ENCODE measurements at regions not wholly inside any gene's neighbourhood (a gene's known extent, or its start where the extent isn't known, plus 50 kb on each side); places are given as distances from the start of the nearest gene placed in this dataset.

- Mint-ChIP-seq H3K27ac (no peak overlapping the region), H3K27me3 (ENCODE audit: insufficient read depth) (peaks cover 2% of the 10 kb centered on the region), H3K4me3 (no peak overlapping the region), H3K9me3 (no peaks in the 10 kb centered on the region), H3K4me1 (no peaks in the 10 kb centered on the region), H3K36me3 (ENCODE audit: low read depth) (no peaks in the 10 kb centered on the region)
- H3K9me3 ChIP-seq (ENCODE audit: control insufficient read depth, low read length), result no peaks in the 10 kb centered on the region
- H3K36me3 ChIP-seq (ENCODE audit: control insufficient read depth, insufficient read depth, low read length), result no peaks in the 10 kb centered on the region
- H3K4me3 ChIP-seq (ENCODE audit: low read length), result no peak overlapping the region
- no peaks in the 10 kb centered on the region for H3K27me3 ChIP-seq (ENCODE audit: control insufficient read depth, insufficient read depth, low read length, poor library complexity, severe bottlenecking)
- H3K4me1 ChIP-seq (ENCODE audit: control insufficient read depth, insufficient read depth, low read length), result no peaks in the 10 kb centered on the region
- TF ChIP-seq CTCF (conservative IDR thresholded peaks at IDR 0.05), result no peak
- H3K27ac ChIP-seq (ENCODE audit: low read depth, low read length), result no peak overlapping the region
- WGBS, 2 experiments (ENCODE audit: insufficient coverage in 1 of 2, insufficient read length in 1 of 2), result 76 to 95% methylated on average over 2 to 8 of the region's 8 CpGs
- no peak overlapping the region for H3K9ac ChIP-seq (ENCODE audit: extremely low read depth, low read length, poor library complexity, severe bottlenecking)
- DNase-seq, result no peak
These were observed 610.4 kb upstream of the SLITRK6 start for GRCh38 chr13:86409466-86410241.

GRCh38 chr13:86425170-86425815 is 626.1 kb upstream of the SLITRK6 start:
- H3K4me3 ChIP-seq (ENCODE audit: low read length), result no peak overlapping the region

DNA sequence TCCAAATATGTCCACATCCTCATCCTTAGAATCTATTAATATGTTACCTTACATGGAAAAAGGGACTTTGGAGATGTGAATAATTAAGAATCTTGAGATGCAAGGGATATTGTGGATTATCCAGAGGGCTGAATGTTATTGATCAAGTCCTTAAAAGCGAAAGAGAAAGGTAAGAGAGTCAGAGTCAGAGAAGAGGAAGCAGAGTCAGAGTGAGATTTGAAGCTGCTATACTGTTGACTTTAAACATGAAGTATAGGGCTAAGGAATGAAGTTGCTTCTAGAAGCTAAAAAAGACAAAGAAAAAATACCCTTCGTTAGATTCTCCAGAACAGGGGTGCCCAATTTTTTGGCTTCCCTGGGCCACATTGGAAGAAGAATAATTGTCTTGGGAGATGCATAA is 627.2 kb upstream of the SLITRK6 start:
- no peak overlapping the region for H3K9ac ChIP-seq (ENCODE audit: extremely low read depth, low read length, poor library complexity, severe bottlenecking)
- no peak overlapping the region for H3K4me3 Mint-ChIP-seq
- 95 to 100% methylated on average over 1 to 2 of the region's 2 CpGs for WGBS, 2 experiments (ENCODE audit: insufficient coverage in 1 of 2, insufficient read length in 1 of 2)

More at GRCh38 chr13:86425170-86425815, 626.1 kb upstream of the SLITRK6 start:
- no peaks in the 10 kb centered on the region for H3K4me1 ChIP-seq (ENCODE audit: control insufficient read depth, insufficient read depth, low read length)
- no peak for DNase-seq
- no peak overlapping the region for H3K27ac Mint-ChIP-seq
- no peak overlapping the region for H3K9ac ChIP-seq (ENCODE audit: extremely low read depth, low read length, poor library complexity, severe bottlenecking)
- no peak overlapping the region for H3K27ac ChIP-seq (ENCODE audit: low read depth, low read length)
- peaks cover 4% of the 10 kb centered on the region for H3K9me3 Mint-ChIP-seq
- 69 to 82% methylated on average over 2 to 3 of the region's 3 CpGs for WGBS, 2 experiments (ENCODE audit: insufficient coverage in 1 of 2, insufficient read length in 1 of 2)
- no peaks in the 10 kb centered on the region for H3K4me1 Mint-ChIP-seq
- no peaks in the 10 kb centered on the region for H3K36me3 ChIP-seq (ENCODE audit: control insufficient read depth, insufficient read depth, low read length)
- no peaks in the 10 kb centered on the region for H3K9me3 ChIP-seq (ENCODE audit: control insufficient read depth, low read length)
- TF ChIP-seq CTCF (conservative IDR thresholded peaks at IDR 0.05), result no peak
- peaks cover 2% of the 10 kb centered on the region for H3K27me3 Mint-ChIP-seq (ENCODE audit: insufficient read depth)
- no peak overlapping the region for H3K4me3 Mint-ChIP-seq
- H3K36me3 Mint-ChIP-seq (ENCODE audit: low read depth), result no peaks in the 10 kb centered on the region
- H3K27me3 ChIP-seq (ENCODE audit: control insufficient read depth, insufficient read depth, low read length, poor library complexity, severe bottlenecking), result peaks cover 5% of the 10 kb centered on the region

More for the DNA sequence above, 627.2 kb upstream of the SLITRK6 start:
- Histone ChIP-seq H3K4me1 (ENCODE audit: control insufficient read depth, insufficient read depth, low read length) (no peaks in the 10 kb centered on the region), H3K9me3 (ENCODE audit: control insufficient read depth, low read length) (no peaks in the 10 kb centered on the region), H3K27me3 (ENCODE audit: control insufficient read depth, insufficient read depth, low read length, poor library complexity, severe bottlenecking) (peaks cover 5% of the 10 kb centered on the region), H3K36me3 (ENCODE audit: control insufficient read depth, insufficient read depth, low read length) (no peaks in the 10 kb centered on the region), H3K4me3 (ENCODE audit: low read length) (no peak overlapping the region), H3K27ac (ENCODE audit: low read depth, low read length) (no peak overlapping the region)
- Mint-ChIP-seq H3K9me3 (peaks cover 2% of the 10 kb centered on the region), H3K4me1 (no peaks in the 10 kb centered on the region), H3K27ac (no peak overlapping the region), H3K27me3 (ENCODE audit: insufficient read depth) (peaks cover 2% of the 10 kb centered on the region), H3K36me3 (ENCODE audit: low read depth) (no peaks in the 10 kb centered on the region)
- no peak for TF ChIP-seq CTCF (conservative IDR thresholded peaks at IDR 0.05)
- DNase-seq, result no peak

All from endodermal cell (in vitro differentiated cells).